Muscle of arm (tissue), 1 donor: ENCODE measurements at regions not wholly inside any gene's neighbourhood (a gene's known extent, or its start where the extent isn't known, plus 50 kb on each side); places are given as distances from the start of the nearest gene placed in this dataset.

Source experiments
- DNase-seq: peaks from one replicate; pipeline ENCODE4 v3.0.0-alpha.2; 2013

DNA sequence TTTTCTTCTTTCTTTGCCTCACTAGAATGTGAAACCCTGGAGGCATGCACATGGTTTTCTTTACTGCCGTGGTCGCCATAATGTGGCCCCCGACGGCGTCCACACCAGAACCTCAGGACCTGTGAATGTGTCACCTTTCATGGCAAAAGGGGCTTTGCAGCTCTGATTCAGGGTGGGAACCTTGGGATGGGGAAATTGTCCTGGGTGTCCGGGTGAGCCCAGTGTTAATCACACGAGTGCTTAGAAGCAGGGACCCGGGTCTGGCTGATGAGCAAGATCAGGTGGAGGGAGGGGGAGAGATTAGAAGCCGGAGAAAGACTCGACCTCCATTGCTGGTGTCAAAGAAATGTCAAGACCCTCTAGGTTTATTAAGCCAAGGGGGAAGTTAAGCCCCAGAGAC lies 74.7 kb upstream of the SHISAL1 start:
- no peak for DNase-seq

DNA sequence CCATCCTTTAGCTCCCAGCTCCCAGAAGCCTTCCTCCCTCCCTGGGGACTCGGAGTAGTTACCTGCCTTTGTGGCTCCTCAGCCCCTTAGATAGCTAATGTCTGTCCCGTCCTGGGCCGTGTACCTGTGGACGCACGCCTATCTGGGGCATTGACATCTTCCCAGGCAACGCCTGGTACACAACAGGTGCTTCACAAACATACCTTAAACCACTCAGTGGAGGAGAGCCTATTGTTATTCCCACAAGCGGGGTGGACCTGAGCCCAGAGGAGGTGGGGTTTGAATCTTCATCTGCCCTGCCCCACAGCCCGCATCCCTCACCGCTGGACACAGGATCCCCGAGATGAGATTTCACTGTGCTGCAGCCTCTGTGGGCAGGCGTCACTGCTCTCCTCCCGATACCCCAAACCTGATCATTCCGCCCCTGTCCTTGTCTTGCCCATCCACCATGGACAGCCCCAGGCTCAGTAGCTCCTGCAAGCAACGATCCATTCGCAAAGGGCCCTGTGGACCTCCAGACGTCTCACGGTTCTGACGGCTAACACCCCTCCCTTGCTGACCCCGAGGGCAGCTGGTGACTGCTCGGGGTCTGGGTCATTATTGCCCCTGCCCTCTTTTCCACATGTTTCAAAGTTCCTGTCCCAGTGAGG lies 73.8 kb upstream of the SHISAL1 start:
- DNase-seq: no peak

DNA sequence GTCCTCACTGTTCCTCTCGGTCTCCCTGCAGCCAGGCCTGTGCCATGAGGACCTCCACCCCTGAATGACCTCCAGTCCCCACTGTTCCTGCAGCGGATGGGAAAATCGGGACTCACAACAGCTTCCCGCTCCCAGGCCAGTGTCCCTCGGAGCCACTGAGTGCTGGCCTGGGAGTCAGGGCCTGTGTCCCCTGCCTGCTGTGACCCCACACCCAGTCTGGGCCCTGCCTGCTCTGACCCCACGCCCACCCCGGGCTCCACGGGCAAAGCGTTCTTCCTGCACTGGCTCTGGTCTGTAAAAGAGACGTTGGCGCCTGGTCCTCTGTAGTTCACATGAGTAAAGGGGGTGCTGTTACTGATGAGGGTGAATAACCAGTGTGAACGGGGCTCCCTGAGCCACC lies 73.0 kb upstream of the SHISAL1 start:
- DNase-seq: no peak

DNA sequence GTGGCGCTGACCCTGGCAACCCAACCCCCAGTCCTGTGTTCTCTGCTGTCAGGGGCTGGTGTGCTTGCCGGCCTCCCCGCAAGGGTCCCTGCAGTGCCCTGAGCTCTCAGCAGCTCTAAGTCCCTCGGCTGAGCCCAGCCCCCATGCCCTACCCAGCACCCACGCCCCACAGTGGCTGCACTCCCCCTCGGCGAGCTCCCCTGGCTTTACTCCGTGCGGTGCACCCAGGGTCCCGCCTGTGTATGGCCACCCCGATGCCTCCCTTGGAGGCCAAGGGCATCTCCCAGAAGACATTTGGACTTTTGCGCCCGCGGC lies 72.5 kb upstream of the SHISAL1 start:
- DNase-seq: no peak

DNA sequence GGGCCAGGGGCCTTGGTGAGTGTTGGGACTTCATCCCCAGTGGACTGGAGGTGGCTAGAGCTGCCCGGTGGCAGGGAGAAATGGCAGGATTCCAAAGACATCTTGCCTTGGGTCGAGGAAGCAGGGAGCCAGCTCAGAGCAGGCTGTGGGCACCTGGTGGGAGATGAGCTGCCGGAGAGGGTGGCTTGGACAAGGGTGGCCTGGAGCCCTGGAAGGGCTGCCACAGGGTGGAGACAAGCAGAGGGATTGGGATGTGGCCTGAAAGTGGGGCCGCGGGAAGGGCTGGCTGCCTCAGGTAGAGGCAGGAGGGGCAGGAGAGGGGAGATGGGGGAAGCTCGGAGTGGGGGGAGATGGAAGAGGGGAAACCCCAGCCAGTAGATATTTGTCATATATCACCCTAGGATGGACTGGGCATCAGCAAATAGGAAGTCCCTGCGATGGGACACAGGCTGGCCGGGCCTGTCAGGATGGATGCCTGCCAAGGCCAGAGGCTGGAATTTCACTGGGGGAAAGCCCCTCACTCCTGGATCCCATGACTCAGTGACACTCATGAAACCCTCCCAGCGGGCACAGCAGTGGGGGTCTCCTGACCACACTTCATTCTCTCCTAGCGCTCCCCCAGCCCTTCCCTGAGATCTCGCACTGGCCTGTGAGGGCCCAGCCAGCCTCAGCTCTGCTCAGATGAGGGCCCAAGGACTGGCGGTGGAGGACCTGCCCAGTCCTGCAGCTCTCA lies 72.0 kb upstream of the SHISAL1 start:
- no peak for DNase-seq

DNA sequence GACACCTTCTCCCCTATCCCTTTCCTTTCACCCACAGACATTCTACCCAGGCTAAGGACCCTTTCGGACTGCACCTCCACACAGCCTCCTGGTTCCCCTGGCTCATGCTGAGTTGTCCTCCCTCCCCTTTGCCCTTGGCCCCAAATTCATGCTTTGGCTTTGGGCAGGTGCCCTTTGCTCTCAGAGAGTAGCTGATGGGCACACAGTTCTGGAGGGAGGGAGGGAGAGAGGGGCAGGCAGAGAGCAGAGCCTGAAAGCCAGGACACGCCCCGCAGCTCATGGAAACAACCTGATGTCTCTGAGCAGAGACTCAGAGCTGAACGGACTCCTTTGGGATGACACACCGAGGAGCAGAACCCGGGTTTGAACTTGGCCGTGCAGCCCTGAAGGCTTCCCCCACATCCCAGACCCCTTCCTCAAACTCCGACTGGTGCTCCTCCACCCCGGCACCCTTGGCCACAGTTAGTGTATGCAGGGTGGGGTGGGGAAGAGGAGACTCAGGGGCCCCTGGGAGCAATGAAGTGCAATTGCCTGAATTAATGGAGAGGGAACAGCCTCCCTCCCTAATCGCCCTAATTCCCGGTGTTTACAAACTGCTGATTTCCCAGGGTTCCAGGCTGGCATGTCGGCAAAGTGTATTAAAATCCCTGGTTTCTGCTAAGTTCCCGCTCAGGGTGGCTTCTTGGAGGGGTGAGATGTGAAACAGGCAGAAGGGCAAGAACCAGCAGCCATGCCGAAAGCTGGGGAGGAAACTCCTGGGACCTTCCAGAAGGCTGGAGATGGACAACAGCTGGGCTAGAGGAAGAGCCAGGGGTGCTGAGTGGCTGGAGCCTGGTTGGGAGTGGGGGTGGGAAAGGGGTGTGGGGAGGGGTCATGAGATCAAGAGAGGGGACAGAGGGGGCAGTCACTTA lies 71.2 kb upstream of the SHISAL1 start:
- no peak for DNase-seq

DNA sequence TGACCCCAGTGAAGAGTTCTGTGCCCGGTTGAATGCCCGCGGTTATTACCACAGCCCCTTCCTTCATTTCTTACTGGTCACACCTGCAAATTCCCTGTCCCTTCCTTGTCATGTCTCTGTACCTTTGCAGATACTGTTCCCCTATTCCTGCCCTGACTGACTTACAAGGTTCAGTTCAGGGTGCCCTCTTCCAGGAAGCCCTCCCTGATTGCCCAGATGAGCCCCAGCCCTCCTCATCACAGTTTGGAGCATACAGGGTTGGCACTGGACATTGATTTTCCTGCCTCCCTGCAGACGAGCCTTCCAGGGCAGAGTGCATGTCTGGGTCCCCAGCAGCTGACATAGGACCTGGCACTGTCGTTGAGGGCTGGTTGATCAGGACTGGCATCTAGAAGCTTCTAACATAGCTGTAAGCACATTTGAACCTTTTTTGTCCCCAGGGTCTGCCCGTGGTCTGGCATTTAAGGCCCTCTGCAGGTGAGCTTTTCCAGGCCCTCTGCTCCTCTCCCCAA lies 70.4 kb upstream of the SHISAL1 start:
- DNase-seq: no peak

DNA sequence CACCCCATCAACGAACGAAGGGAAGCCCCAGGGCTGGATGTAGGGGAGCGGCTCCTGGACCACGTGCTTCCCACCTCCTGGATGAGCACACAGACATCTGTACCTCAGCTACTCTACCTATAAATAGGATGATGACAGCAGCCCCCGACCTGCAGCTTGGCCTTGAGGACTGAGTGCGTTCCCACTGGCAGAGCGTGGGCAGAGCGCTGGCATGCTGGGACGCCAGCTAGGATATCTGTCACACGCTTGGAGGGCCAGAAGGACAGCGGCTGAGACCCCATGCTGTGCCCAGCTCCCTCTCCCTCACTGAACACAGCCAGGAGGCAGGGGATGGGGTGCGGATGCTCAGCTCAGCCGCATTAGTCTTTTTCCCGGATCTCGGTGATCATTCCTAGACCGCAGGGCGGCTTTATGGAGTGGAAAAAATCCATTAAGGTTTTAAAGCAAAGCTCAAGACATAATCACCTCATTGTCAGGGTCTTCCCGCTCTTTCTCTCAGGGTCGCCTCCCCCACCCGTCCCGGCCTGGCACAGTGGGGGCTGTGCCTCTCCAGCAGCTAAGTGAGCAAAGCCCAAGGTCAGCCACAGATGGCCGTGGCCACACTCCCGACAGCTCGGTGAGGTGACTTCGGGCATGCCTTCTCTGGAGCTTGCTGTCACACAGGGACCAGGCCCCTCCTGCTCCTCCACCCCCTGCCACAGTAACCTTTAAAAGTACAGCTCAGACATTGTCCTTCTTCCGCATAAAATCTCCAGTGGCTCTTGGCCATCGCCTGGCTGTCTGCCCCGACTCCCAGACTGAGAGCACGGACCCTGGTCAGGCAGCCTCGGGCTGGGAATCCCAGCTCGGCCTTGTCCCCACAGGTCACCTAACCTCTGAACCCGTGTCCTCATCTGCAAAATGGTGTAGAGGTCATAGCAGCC lies 69.6 kb upstream of the SHISAL1 start:
- no peak for DNase-seq

DNA sequence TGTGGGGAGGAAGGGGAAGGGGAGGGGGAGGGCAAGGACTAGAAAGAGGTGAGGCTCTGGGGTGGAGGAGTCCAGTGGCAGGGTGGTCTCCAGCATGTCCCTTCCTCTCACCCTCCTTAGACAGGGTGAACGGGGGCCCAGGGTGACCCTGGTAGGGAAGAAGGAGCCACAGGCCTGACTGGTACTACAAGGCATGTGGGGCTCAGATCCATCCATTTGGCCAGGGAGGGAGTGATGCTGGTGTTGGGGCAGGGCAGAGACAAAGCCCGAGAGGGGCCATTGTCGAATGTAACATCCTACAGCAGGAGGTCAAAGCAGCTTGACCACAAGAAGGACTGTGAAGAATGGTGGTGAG lies 69.0 kb upstream of the SHISAL1 start:
- no peak for DNase-seq

DNA sequence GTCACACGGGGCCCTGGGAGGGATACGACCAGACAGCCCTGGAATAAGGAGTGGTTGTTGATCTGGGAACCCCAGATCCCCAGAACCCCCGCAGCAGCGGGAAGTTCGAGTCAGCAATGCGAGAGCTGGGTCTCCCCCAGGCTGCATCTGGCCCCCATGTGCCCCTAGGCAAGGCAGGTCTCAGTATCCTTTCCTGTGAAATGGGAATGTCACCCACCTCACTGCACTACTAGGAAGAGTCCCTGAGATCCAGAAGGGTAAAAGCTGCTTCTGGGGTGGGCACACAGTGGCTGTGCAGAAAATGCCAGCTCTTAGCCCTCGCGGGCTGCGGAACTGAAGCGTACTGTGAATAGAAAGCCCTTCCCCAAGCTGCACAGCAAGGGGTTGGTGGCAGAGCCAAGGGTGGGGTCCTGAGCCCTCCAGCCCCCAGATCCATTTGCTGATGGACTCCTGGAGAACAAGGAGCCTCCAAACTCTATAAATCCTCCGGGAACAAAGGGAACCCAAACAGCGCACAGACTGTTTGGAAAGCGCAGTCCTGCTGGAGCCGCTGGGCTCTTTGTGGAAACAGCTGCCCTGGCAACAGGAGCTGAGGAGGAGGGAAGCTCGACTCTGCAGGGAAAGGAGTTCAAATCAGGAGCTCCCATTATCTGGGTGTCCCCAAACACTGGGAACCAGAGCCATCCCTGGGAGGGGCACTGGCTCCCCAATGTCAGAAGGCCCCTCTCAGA lies 68.2 kb upstream of the SHISAL1 start:
- DNase-seq: no peak

DNA sequence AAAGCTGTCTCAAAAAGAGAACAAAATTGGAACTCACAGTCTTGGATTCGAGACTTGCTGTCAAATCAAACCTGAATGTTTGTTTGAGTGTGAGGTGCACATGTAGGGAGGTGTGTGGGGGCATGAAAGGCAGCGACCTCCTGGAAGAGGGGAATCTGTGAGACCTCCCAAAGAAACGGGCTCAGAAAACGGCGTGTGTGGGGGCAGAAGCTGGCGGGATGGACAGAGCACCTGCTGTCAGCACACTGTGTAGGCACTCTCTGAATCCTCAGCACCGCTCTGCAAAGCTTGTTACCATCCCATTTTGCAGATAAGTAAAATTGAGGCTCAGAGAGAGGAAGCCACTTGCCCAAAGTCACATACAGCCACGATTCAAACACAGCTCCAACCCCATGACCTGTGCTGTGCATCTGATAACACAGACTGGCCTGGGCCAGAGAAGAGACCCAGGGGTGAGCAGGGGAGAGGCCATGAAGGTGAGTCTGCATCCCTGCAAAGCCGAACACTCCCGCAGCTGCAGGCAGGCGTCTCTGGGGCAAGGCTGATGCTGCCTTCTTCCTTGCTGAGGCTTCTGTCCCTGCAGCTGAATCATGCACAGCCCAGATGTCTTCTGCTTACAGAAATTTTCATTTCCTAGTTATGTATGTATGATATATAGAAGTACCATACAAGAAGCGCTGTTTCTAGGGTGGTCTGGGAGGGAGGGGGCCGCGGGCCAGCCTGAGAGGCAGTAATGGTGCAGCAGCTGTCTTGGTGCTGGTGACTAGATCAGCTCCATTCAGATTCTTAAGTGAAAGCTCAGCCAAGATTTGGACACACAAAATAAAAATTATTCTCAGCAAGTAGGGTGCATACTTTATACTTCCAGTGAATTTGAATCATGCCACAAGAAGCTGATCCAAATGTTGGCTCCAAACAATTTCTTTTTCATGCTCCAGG lies 67.3 kb upstream of the SHISAL1 start:
- no peak for DNase-seq

DNA sequence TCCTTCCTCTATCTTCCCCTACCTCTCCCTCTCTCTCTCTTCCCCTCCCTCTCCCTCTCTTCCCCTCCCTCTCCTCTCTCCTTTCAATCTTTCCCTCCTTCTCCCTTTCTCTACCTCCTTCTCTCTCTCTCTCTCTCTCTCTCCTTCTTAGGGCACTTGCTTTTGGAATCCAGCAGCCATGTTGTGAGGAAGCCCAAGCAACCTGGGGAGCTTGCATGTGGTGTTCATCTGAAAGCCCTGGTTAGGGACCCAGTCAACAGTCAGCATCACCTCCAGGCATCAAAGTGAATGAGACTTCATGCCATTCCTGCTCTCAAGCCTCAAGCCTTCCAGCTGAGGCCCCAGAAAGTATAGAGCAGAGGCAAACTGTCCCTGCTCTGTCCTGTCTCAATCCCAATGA lies 65.6 kb upstream of the SHISAL1 start:
- DNase-seq: no peak

DNA sequence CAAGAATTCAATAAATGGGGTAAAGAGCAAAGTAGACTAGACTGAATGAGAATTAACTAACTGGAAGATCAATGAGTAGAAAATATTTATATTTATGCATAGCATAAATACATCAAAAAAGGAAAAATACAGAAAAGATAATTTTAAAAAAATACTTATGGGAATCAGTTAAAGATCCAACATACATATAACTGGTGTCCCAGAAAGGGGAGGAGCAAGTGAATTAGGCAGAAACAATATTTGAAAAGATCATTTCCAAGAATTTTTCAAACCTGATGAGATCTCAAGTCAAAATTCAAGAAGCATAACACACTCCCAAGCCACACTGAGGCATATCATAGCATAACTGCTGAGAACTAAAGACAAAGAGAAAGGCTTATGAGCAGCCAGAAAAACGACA lies 62.7 kb upstream of the SHISAL1 start:
- no peak for DNase-seq

DNA sequence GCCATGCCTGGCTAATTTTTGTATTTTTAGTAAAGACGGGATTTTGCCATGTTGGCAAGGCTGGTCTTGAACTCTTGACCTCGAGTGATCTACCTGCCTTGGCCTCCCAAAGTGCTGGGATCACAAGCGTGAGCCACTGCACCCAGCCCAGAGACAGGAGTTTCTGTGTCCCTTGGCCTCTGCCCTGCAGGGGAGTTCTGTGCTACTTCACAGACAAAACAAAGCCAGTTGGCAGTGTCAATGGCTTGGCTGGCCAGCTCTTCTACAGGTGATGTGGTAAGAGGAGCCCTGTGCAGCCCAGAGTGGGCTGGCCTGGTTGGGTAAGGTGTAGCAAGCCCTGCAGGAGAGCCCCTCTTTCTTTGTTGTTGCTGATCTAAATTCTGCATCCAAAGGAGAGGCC lies 60.5 kb upstream of the SHISAL1 start:
- DNase-seq: no peak

DNA sequence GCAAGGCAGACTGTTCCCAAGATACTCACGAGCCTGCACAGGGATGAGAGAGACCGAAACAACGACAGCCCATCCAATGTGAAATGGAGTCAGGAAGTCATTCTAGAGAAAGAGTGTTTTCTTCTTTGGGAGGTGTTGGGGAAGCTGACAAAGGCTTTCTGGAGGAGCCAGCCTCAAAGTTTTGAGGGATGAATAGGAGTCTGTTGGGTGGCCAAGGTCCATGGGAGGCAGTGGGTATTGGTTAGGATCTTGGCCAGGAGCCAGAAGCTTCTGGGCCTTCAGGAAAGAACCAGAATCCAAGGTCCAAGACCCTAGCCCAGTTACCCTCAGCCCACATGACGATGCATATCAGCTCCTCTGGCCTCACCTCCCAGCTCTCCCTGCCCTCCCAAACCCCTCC lies 59.9 kb upstream of the SHISAL1 start:
- DNase-seq: no peak

DNA sequence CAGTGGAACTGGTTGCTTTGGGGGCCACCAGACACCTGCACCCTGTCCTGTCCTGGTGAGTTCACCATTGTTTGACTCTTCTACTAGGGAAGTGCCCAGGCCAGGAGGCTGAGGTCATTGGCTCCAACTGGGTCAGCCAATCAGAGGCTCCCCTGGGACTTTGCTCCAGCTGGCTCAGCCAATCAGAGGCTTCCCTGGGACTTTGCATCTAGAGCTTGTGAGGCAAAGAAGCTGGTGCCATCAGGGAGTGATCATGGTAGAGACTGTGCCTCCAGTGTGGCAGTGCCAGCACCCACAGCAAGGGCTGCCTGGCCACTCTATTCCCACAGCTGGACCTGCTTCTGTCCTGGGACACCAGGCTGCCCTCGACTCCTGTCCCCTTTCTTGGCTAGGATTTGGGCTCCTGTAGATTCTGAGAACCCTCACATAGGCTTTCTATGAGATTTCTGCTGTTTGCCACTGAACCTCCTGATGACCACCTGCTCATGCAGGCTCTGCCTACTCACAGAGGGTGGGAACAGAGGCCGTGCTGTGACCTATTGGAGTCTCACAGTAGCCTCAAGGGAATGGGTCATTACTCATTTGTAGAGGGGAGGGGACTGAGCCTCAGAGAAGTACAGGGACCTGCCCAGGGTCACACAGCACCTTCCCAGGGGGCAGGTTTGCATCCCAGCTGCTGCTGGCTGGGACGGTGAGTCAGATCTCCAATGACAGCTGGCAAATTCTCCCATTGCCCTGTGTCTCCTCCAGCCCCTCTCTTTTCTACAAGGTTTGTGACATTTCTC lies 59.2 kb upstream of the SHISAL1 start:
- DNase-seq: no peak

DNA sequence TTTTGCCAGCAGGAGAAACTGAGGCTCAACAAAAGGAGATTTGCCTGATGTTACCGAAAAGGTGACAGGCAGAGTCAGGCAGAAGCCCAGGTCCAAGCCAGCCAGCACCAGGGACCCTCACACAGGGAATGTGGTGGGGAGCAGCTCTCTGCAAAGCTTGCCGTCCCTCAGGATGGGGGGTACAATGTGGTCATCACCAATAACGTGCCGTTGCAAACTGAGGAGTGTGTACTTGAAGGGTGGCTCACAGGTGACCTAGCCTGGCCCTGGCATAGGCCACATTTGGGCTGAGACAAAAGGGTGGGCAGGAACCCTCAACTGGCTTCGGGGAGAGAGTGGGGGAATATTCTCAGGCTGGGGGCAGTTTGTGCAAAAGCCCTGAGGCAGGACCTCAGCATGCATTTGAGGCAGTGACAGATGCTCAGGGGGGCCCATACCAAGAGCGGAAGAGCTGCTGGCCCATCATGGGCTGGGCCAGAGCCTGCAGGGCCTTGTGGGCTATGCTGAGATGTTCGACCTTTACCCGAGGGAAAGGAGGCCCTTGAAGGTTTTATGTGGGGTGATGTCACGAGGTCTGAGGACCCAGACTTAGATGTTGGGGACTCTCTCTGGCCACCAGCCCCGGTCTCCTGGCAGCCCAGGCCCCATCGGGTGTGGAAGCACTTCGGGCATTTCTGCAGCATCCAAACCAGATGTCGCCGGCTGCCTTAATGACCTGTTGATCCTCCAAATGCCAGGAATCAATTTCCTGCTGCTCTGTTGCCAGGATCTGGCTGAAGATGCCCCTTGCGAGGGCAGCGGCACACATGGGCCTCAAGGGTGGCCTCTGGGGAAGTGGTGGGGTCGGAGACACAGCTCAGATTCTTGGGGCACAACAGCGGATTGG lies 57.4 kb upstream of the SHISAL1 start:
- DNase-seq: no peak

DNA sequence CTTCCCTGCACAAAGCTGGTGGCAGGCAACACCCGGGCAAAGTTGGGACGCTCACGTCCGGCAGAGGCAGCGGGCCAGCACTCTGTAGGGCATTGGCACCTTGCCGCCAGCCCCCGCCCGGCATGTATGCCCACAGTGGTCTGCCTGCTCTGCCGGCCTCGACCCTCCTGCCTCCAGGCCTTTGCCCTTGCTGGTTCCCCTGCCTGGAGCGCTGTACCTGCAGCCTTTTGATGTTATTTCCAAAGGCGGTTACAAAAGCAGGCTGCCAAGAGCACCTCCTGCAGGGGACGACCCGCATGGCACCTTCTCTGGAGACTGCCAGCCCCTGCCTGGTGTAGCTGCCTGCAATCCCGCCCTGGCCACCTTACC lies 56.5 kb upstream of the SHISAL1 start:
- no peak for DNase-seq
